PFSK-1 (cell line): ENCODE measurements at regions not wholly inside any gene's neighbourhood (a gene's known extent, or its start where the extent isn't known, plus 50 kb on each side); places are given as distances from the start of the nearest gene placed in this dataset.

ENCODE experiments used
- POLR2AphosphoS5 ChIP-seq: IDR thresholded peaks from 2 replicates; pipeline ENCODE4 v1.6.1; 2012; ENCODE audit warnings: low read depth, mild to moderate bottlenecking, control low read depth, low read length, moderate library complexity
- SIN3A ChIP-seq: IDR thresholded peaks from 2 replicates; pipeline ENCODE4 v1.6.1; 2012; ENCODE audit warnings: mild to moderate bottlenecking, low read length, moderate library complexity, borderline replicate concordance; ENCODE audit not compliant: insufficient read depth
- TAF1 ChIP-seq: IDR thresholded peaks from 2 replicates; pipeline ENCODE4 v1.6.1; 2012; ENCODE audit warnings: low read length, control low read depth, borderline replicate concordance; ENCODE audit not compliant: insufficient read depth
- TF ChIP-seq, protein P1 (sequence below), 2 experiments: IDR thresholded peaks; 2 replicates each; pipeline versions ENCODE4 v1.6.1 to v1.8.0; 2011 to 2012; ENCODE audit warnings: low read depth in 2 of 2, low read length in 2 of 2, control low read depth in 1 of 2, inconsistent platforms in 1 of 2, mild to moderate bottlenecking in 1 of 2, moderate library complexity in 1 of 2; ENCODE audit not compliant: insufficient read depth in 1 of 2

DNA sequence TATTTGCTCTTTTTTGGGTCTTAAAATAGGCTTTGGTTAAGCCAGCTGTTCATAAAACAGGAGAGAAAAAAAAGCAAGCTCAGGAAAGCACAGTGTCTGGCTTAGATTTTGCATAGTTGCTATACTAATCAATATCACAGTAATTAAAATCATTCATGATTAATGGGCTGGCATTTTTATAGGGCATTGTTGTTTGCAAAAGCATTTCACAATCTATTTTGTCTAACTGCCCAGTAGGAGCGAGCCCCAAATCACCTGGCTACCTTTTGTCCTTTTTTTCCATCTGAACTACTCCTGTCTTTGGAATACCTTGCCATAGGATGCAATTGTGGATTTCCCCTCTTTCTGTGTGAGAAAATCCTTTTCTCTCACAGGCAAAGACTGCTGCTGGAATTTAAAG is 619.8 kb downstream of the JRKL start:
- TF ChIP-seq POLR2AphosphoS5: no peak
- TF ChIP-seq, protein P1, sequence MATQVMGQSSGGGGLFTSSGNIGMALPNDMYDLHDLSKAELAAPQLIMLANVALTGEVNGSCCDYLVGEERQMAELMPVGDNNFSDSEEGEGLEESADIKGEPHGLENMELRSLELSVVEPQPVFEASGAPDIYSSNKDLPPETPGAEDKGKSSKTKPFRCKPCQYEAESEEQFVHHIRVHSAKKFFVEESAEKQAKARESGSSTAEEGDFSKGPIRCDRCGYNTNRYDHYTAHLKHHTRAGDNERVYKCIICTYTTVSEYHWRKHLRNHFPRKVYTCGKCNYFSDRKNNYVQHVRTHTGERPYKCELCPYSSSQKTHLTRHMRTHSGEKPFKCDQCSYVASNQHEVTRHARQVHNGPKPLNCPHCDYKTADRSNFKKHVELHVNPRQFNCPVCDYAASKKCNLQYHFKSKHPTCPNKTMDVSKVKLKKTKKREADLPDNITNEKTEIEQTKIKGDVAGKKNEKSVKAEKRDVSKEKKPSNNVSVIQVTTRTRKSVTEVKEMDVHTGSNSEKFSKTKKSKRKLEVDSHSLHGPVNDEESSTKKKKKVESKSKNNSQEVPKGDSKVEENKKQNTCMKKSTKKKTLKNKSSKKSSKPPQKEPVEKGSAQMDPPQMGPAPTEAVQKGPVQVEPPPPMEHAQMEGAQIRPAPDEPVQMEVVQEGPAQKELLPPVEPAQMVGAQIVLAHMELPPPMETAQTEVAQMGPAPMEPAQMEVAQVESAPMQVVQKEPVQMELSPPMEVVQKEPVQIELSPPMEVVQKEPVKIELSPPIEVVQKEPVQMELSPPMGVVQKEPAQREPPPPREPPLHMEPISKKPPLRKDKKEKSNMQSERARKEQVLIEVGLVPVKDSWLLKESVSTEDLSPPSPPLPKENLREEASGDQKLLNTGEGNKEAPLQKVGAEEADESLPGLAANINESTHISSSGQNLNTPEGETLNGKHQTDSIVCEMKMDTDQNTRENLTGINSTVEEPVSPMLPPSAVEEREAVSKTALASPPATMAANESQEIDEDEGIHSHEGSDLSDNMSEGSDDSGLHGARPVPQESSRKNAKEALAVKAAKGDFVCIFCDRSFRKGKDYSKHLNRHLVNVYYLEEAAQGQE (IDR thresholded peaks at IDR 0.05; ENCODE audit: insufficient read depth in 1 of 2, low read depth in 2 of 2, low read length in 2 of 2): no peak
- no peak for TF ChIP-seq TAF1
- no peak for TF ChIP-seq SIN3A
